ENCODE measurements at regions not wholly inside any gene's neighbourhood (a gene's known extent, or its start where the extent isn't known, plus 50 kb on each side); places are given as distances from the start of the nearest gene placed in this dataset.

- Histone ChIP-seq H3K27ac (no peak overlapping the region), H3K27me3 (no peaks in the 10 kb centered on the region), H3K4me1 (no peaks in the 10 kb centered on the region), H3K4me3 (no peak overlapping the region), H3K36me3 (replicated peaks in 1 of 2; ENCODE audit: insufficient read depth in 1 of 2, low read depth in 2 of 2) (no peaks in the 10 kb centered on the region), H3K9me3 (no peaks in the 10 kb centered on the region)
- WGBS, 2 donors, result 72 to 74% methylated on average over 5 of the region's 5 CpGs
- TF ChIP-seq CTCF (IDR thresholded peaks at IDR 0.05) (no peak), POLR2A (IDR thresholded peaks at IDR 0.05) (no peak)
- intact Hi-C loops (cut with DNase I), result no loop called here
- no peak for DNase-seq
- no peak for ATAC-seq
Measured at GRCh38 chr2:2653231-2653630, 322.2 kb upstream of the MYT1L start.

GRCh38 chr2:2650608-2651375, 319.7 kb upstream of the MYT1L start:
- DNase-seq, result no peak
- Histone ChIP-seq H3K27me3 (no peaks in the 10 kb centered on the region), H3K4me1 (no peaks in the 10 kb centered on the region), H3K9me3 (no peaks in the 10 kb centered on the region), H3K27ac (no peak overlapping the region), H3K4me3 (no peak overlapping the region), H3K36me3 (replicated peaks in 1 of 2; ENCODE audit: insufficient read depth in 1 of 2, low read depth in 2 of 2) (no peaks in the 10 kb centered on the region)
- WGBS, 2 donors, result 76 to 81% methylated on average over 15 to 20 of the region's 20 CpGs
- no peak for TF ChIP-seq CTCF (IDR thresholded peaks at IDR 0.05)
- no peak for TF ChIP-seq POLR2A (IDR thresholded peaks at IDR 0.05)
- no peak for ATAC-seq
- intact Hi-C loops (cut with DNase I), result no loop called here

GRCh38 chr2:2649109-2650072, 318.3 kb upstream of the MYT1L start:
- H3K9me3 ChIP-seq, result no peaks in the 10 kb centered on the region
- H3K27ac ChIP-seq, result no peak overlapping the region
- intact Hi-C loops (cut with DNase I), result no loop called here
- TF ChIP-seq POLR2A (IDR thresholded peaks at IDR 0.05), result no peak
- TF ChIP-seq CTCF (IDR thresholded peaks at IDR 0.05), result no peak
- H3K27me3 ChIP-seq, result no peaks in the 10 kb centered on the region
- DNase-seq, result no peak
- WGBS, 2 donors, result 69 to 70% methylated on average over 35 to 36 of the region's 36 CpGs
- H3K36me3 ChIP-seq (replicated peaks in 1 of 2; ENCODE audit: insufficient read depth in 1 of 2, low read depth in 2 of 2), result no peaks in the 10 kb centered on the region
- no peak overlapping the region for H3K4me3 ChIP-seq
- H3K4me1 ChIP-seq, result no peaks in the 10 kb centered on the region
- no peak for ATAC-seq

GRCh38 chr2:2648094-2648493, 317.0 kb upstream of the MYT1L start:
- WGBS, 2 donors, result 64 to 73% methylated on average over 8 of the region's 8 CpGs
- no peaks in the 10 kb centered on the region for H3K9me3 ChIP-seq
- no peak overlapping the region for H3K4me3 ChIP-seq
- intact Hi-C loops (cut with DNase I), result no loop called here
- DNase-seq, result no peak
- H3K36me3 ChIP-seq (replicated peaks in 1 of 2; ENCODE audit: insufficient read depth in 1 of 2, low read depth in 2 of 2), result no peaks in the 10 kb centered on the region
- TF ChIP-seq CTCF (IDR thresholded peaks at IDR 0.05), result no peak
- no peak for TF ChIP-seq POLR2A (IDR thresholded peaks at IDR 0.05)
- no peaks in the 10 kb centered on the region for H3K4me1 ChIP-seq
- ATAC-seq, result no peak
- no peak overlapping the region for H3K27ac ChIP-seq
- H3K27me3 ChIP-seq, result no peaks in the 10 kb centered on the region

Measured in body of pancreas (tissue), 4 donors.